ENCODE measurements at regions not wholly inside any gene's neighbourhood (a gene's known extent, or its start where the extent isn't known, plus 50 kb on each side); places are given as distances from the start of the nearest gene placed in this dataset.
"Not testable (repeated sequence)": the region's sequence is repeated elsewhere in the genome, so short reads cannot be mapped to it uniquely, and the experiment has no call there.

DNA sequence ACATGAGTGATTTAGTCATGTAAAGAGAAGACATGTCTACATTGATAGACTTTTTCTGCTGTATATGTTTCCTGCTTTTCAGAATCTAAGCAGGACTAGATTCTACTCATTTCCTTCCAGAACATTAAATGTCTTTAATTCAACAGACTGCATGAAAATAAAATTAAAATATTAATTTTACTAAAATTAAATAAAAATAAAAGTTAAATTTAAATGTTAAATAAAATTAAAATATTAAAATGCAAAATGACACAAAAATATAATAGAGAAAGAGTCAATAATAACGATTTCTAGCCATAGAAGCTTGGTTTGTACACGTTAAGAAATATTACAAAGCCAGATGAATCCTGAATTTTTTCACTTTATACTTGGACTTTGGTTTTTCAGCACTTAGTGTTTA is 552.8 kb upstream of the NR5A2 start:
- no peak for DNase-seq

GRCh38 chr1:199482426-199482825 is 545.1 kb upstream of the NR5A2 start:
- DNase-seq: no peak

- DNase-seq: no peak
These were observed 537.9 kb upstream of the NR5A2 start for GRCh38 chr1:199489594-199489993.

GRCh38 chr1:199490769-199491527 is 536.6 kb upstream of the NR5A2 start:
- peak; percentile 26 for DNase-seq

DNA sequence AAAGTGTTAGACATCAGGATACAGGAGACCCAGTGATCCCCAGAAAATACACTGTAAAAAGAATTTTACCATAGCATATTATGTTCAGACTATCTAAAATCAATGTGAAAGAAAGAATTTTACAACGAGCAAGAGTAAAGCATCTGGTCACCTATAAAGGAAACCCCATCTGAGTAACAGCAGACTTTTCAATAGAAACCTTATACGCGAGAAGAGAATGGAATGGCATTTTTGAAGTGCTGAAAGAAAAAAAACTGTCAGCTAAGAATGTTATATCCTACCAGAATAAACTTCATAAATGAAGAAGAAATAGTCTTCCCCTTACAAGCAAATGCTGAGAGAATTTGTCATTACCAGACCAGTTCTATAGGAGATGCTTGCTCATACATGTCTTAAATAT is 532.1 kb upstream of the NR5A2 start:
- no peak for DNase-seq

DNA sequence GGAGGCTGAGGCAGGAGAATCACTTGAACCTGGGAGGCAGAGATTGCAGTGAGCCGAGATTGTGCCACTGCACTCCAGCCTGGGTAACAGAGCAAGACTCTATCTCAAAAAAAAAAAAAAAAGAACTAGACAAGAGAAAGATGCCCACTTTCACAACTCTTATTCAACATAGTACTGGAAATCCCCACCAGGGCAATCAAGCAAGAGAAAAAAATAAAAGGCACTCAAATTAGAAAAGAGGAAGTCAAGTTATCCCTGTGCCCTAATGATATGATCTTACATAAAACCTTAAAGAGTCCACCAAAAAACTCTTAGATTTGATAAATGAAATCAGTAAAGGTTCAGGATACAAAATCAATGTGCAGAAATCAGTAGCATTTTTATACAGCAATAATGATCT is 528.7 kb upstream of the NR5A2 start:
- not testable (repeated sequence) for DNase-seq

DNA sequence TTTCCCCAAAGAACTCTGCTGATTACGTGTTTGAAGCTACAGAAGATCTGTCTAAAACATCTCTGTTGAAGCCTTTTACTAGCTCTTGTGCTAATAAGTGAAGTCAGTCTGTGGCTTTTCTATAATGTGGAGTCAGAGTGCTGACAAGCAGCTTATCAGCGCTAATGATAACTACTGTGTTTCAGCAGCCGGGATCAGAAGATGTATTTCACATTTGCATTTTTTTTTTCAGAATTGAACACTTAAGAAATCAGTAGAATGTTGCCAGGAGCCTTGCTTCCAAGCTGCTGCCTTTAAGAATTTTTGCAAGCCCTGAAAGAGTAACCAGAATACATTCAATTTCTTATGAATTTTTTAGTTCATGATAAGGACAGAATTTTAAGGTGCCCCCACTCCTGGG is 519.4 kb upstream of the NR5A2 start:
- DNase-seq: no peak

- DNase-seq: no peak
These were observed 518.9 kb upstream of the NR5A2 start for GRCh38 chr1:199508653-199509052.

- no peak for DNase-seq
These were observed 518.1 kb upstream of the NR5A2 start for GRCh38 chr1:199509456-199509855.

DNA sequence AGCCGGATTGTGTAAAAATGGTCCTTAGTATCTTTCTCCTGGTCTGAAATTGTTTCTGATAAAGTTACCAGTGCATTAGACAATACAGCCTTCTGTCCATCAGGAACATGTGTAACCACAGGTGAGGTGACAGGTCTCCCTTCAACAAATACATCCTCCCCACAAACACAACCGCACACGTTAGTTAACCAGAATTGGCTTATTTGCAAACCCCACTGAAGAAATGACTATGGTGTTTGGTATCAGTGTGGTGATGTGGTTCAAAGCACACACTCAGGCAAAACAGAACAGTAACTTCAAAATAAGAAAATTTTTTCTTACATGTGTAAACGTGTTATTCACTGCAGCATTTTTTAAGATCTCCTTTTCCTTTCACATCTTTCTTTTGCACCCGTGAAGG is 517.2 kb upstream of the NR5A2 start:
- DNase-seq: no peak

DNA sequence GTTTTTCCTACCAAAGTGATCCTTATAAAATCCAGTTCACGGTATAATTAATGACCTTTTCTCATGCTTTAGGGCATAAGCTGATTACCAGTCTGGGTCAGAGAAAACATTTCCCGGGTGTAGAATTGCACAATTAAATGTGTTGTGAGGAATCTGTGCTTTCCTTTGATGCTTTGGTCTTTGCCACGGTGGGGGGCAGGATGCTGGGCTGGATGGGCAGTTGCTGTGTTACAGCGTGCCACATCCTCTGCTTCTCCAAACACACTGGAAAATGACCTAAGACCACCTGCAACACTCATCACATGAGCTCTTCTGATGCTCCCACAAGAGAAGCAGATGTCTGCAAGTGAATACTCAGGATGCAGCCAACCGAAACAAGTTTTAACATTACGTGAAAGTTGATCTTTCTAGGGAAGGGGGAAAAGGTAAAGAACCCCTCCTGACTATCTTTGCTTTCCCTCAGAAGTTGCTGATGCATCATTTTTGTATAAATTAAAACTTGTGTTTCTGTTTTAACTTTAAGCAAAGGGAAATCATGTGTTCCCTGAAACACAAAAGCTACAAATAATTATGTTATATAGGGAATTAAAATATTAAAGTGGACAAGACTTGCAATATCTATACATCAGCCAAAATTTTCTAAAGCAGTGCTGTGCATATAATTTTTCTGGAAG is 515.3 kb upstream of the NR5A2 start:
- DNase-seq: no peak

GRCh38 chr1:199515261-199515660 is 512.2 kb upstream of the NR5A2 start:
- no peak for DNase-seq

DNA sequence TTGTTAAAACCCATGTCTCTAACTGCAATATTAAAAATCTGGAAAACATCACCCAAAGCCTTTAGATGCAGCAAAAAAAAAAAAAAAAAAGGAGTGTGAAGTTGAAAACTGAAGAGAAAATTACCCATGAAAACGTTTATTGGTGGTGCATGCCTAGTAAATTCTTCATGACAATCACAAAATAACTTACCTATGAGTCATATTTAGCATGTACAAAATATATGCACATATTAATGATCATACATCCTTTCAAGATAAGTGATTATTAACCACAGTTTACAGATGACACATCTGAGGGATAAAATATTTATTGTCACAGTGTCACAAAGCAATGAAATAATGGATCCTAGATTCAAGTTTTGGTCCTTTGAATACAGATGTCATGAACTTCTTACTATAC is 505.2 kb upstream of the NR5A2 start:
- no peak for DNase-seq

- no peak for DNase-seq
These were observed 504.6 kb upstream of the NR5A2 start for GRCh38 chr1:199522936-199523335.

DNA sequence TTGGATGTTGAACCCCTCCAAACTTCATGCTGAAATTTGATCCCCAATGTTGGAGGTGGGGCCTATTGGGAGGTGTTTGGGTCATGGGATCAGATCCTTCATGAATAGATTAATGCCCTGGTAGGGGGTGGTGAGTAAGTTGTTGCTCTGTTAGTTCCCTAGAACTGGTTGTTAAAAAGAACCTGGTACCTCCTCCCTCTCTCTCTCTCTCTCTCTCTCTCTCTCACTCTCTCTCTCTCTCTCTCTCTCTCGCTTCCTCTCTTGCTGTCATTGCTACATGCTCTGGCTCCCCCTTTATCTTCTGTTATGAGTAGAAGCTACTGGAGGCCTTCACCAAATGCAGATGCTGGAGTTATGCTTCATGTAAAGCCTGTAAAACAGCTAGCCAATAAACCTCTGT is 498.2 kb upstream of the NR5A2 start:
- DNase-seq: no peak

- DNase-seq: not testable (repeated sequence)
These were observed 494.1 kb upstream of the NR5A2 start for GRCh38 chr1:199533361-199533760.

- DNase-seq: no peak
These were observed 481.7 kb upstream of the NR5A2 start for GRCh38 chr1:199545780-199546179.

DNA sequence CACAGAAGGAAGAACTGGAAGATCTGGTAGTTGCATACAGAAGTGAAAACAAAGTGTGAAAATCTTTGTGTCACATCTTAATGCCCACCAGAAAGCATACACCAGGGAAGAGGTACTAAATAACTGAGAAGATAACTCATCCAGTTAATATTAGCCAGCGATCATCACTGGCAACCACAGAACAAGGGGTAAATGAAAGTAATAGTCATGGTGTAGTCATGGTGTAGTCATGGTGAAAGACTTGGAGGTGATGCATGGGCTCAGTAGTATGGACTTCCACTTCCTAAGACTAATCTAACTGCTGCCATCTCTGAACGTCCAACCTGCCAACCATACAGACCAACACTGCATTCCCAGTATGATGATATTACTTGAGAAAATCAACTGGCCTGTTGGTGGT is 481.2 kb upstream of the NR5A2 start:
- no peak for DNase-seq

GRCh38 chr1:199549421-199549820 is 478.1 kb upstream of the NR5A2 start:
- DNase-seq: no peak

DNA sequence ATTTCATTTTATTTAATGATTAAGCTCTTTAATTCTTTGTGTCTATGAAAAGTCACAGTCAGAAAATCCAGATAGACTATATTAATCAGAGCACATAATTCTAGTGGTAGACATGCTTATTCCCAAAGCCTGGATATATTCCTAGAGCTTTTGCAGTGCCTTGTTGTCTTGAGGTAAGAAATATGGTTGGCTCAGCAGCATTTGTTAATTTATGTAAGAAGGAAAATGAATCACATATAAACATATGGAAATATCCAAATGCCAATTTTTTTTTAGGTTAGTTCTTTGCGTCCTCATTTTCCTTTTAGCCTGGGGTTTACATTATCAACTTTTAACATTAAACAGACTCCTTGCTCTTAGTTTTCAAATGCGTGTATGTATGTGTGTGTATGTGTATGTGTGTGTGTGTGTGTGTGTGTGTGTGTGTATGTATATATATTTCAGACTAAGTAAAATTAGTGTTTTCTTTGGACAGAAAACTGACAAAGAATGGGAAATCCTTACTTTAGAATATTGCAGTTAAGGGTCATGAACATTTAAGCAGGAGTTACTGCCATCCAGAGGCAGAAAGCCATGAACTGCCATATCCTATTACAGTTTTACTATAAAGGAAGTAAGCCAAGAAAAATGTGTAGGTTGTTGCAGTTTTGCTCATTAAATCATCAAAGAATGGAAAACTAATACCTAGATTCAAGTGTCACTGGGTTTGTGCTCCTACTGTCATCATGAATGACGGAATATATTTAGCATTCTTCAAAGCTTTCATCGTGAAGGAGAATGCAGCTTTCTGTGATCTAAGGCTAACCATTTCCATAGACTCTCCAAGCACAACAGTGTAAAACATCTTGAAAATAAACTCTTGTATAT is 477.1 kb upstream of the NR5A2 start:
- no peak for DNase-seq

DNA sequence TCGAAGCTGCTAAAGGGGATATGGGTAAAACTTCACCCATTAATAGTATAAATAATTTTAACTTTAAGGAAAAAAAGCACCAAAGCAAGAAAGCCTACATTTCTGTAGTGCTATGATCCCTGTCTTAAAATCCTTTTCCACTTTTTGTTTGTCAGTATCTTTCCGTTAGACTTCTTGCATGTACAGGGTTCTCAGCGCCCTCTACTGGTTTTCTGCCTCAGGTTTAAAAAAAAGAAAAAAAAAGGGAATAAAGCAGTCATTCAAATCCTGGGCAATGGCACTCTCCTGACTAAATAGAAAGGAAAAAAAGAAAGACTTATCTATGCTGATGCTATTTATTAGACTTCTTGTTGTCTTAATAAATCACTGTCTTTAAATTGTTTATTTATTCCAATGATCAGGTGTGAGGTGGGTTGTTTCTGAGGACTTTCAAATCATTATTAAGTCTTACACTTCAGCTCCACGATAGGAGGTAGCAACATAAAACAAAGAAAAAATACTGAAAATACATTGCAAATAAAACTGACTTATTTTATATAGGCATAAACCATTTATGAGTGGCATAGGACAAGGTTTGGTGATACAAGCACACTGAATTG is 475.4 kb upstream of the NR5A2 start:
- peak; percentile 69 for DNase-seq

DNA sequence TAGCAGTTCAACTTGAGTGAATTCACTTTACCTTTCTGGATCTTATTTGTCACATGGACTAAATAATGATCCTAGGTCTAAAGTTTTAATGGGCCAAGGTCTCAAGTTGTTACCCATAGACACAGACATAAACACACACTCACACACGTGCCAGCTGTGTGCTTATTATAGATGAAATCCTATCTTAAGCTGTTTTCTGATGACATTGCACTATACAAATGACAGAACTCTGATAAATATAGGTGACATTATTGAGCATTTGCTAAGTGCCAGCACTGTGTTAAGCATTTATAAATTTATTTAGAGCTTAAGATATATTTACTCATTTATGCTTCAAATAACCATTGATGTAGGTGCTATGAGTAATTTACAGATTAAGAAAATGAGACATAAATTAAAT is 474.4 kb upstream of the NR5A2 start:
- no peak for DNase-seq

GRCh38 chr1:199561334-199561733 is 466.2 kb upstream of the NR5A2 start:
- DNase-seq: no peak

Data from NCI-H1105 (cell line).